Heart left ventricle (tissue), 16 donors: ENCODE measurements at regions not wholly inside any gene's neighbourhood (a gene's known extent, or its start where the extent isn't known, plus 50 kb on each side); places are given as distances from the start of the nearest gene placed in this dataset.

Experiments
- ATAC-seq, 4 donors: fragments of 200-7000 bp; cut with Tn5 transposase; one replicate each; pipeline ENCODE4 v1.9.1; 2020 to 2022; ENCODE audit warnings: moderate library complexity in 4 of 4, mild to moderate bottlenecking in 3 of 4, moderate number of reproducible peaks in 1 of 4
- DNase-seq, 5 donors: peaks; one replicate each; pipeline ENCODE4 v3.0.0-alpha.2; 2020
- H3K27ac ChIP-seq, 12 donors: fragments of 200-600 bp; sonication (generic) in 4 of 12; one replicate each; pipeline versions ENCODE4 v1.5.0 to v1.8.0; 2016 to 2022; ENCODE audit warnings: mild to moderate bottlenecking in 2 of 12
- H3K27me3 ChIP-seq, 9 donors: fragments of 200-600 bp; sonication (generic) in 2 of 9; one replicate each; pipeline versions ENCODE4 v1.5.1 to v1.8.0; 2016 to 2022; ENCODE audit warnings: mild to moderate bottlenecking in 3 of 9
- H3K36me3 ChIP-seq, 9 donors: fragments of 200-600 bp; sonication (generic) in 2 of 9; one replicate each; pipeline versions ENCODE4 v1.5.0 to v1.8.0; 2018 to 2022; ENCODE audit warnings: mild to moderate bottlenecking in 2 of 9
- H3K4me1 ChIP-seq, 12 donors: fragments of 200-600 bp; sonication (generic) in 4 of 12; one replicate each; pipeline versions ENCODE4 v1.5.0 to v1.8.0; 2016 to 2022; ENCODE audit warnings: mild to moderate bottlenecking in 3 of 12
- H3K4me3 ChIP-seq, 12 donors: fragments of 200-600 bp; sonication (generic) in 4 of 12; one replicate each; pipeline versions ENCODE4 v1.5.0 to v1.8.0; 2017 to 2022; ENCODE audit warnings: mild to moderate bottlenecking in 9 of 12, moderate library complexity in 4 of 12
- H3K9me3 ChIP-seq, 12 donors: fragments of 200-600 bp; sonication (generic) in 4 of 12; one replicate each; pipeline versions ENCODE4 v1.5.0 to v1.8.0; 2016 to 2022; ENCODE audit warnings: mild to moderate bottlenecking in 1 of 12
- POLR2A ChIP-seq, 2 donors: fragments of 450-650 bp; IDR thresholded peaks; one replicate each; pipeline ENCODE4 v1.6.1; 2017; ENCODE audit warnings: antibody characterized with exemption in 2 of 2, mild to moderate bottlenecking in 2 of 2, moderate library complexity in 2 of 2
- WGBS, 4 donors: extraction: QIAGEN DNeasy Blood & Tissue Kit in 2 of 4; methylation state at CpG; one replicate each; pipeline versions ENCODE4 v1.1.5 to v1.1.7; 2013 to 2018; 5-methylcytosine and 5-hydroxymethylcytosine counted together
- intact Hi-C, 10 donors: fragments of 100-400 bp; cut with DNase I; formaldehyde crosslinking; loops; one replicate each; pipeline versions ENCODE4 v1.11.1 to v1.14.2; 2022
- TF ChIP-seq, protein P1 (sequence below), 12 donors: fragments of 200-600 bp; sonication (generic) in 4 of 12; IDR thresholded peaks; one replicate each; pipeline versions ENCODE4 v1.5.0 to v1.8.0; 2018 to 2022; ENCODE audit warnings: antibody characterized with exemption in 12 of 12, mild to moderate bottlenecking in 5 of 12
- donor health status: ischemic (EF 13 %, LVEDD 7.1; RV severe dilation, severe dysfunction).
- donor health status: healthy with polysubstance abuse.
- donor health status: DM: no; HTN: yes; CAD: no.
- donor health status: DM: no; HTN: no; CAD: no.
- donor health status: ischemic (EF 25% LVEDD 6.9; RV normal size, moderate dysfunction).
- donor health status: ischemic (EF 25% LVEDD 5.7; RV mildly dilated, moderate dysfunction).
- donor health status: healthy.
- donor health status: DM: yes; HTN: yes; CAD: no.
- donor health status: ischemic (EF 35%, LVEDD 5.7; RV mildly dilated, moderate dysfunction).
- donor health status: nonischemic (EF 11% LVEDD 7.7; RV severe dilation, severe dysfunction).
- donor health status: DM: yes; HTN: yes; CAD: no.
- donor health status: PGD.
- donor health status: ischemic (EF 29% LVEDD 5.4; RV normal size, mild dysfunction).
- donor health status: nonischemic (EF 23%, LVEDD 6.1; RV moderate dilation, normal function).

DNA sequence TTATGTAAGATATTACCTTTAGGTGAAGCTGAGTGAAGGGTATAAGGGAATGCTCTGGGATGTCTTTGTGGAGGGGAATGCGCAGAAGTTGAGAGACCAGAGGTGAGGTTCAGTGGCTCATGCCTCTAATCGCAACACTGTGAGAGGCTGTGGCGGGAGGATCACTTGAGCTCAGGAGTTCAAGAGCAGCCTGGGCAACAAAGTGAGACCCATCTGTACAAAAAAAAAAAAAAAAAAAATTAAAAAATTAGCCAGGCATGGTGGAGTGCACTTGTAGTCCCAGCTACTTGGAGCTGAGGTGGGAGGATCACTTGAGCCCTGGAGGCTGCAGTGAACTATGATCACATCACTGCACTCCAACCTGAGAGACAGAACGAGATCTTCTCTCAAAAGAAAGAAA lies 57.3 kb upstream of the SP3 start:
- Histone ChIP-seq H3K27ac (peak overlapping the region in 6 of 12 donors; percentile 72 to 90 (median 87)), H3K9me3 (no peaks in the 10 kb centered on the region), H3K4me1 (peaks cover 5 to 63% (median 35%) of the 10 kb centered on the region in 12 donors), H3K4me3 (no peak overlapping the region), H3K36me3 (no peaks in the 10 kb centered on the region), H3K27me3 (no peaks in the 10 kb centered on the region)
- WGBS, 4 donors, result 69 to 95% (median 89%) methylated on average over 4 of the region's 4 CpGs
- intact Hi-C loops, result no loop called here
- DNase-seq (no peak), ATAC-seq (no peak)
- TF ChIP-seq, protein P1, sequence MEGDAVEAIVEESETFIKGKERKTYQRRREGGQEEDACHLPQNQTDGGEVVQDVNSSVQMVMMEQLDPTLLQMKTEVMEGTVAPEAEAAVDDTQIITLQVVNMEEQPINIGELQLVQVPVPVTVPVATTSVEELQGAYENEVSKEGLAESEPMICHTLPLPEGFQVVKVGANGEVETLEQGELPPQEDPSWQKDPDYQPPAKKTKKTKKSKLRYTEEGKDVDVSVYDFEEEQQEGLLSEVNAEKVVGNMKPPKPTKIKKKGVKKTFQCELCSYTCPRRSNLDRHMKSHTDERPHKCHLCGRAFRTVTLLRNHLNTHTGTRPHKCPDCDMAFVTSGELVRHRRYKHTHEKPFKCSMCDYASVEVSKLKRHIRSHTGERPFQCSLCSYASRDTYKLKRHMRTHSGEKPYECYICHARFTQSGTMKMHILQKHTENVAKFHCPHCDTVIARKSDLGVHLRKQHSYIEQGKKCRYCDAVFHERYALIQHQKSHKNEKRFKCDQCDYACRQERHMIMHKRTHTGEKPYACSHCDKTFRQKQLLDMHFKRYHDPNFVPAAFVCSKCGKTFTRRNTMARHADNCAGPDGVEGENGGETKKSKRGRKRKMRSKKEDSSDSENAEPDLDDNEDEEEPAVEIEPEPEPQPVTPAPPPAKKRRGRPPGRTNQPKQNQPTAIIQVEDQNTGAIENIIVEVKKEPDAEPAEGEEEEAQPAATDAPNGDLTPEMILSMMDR (IDR thresholded peaks at IDR 0.05), result no peak
- no peak for TF ChIP-seq POLR2A (IDR thresholded peaks at IDR 0.05)

DNA sequence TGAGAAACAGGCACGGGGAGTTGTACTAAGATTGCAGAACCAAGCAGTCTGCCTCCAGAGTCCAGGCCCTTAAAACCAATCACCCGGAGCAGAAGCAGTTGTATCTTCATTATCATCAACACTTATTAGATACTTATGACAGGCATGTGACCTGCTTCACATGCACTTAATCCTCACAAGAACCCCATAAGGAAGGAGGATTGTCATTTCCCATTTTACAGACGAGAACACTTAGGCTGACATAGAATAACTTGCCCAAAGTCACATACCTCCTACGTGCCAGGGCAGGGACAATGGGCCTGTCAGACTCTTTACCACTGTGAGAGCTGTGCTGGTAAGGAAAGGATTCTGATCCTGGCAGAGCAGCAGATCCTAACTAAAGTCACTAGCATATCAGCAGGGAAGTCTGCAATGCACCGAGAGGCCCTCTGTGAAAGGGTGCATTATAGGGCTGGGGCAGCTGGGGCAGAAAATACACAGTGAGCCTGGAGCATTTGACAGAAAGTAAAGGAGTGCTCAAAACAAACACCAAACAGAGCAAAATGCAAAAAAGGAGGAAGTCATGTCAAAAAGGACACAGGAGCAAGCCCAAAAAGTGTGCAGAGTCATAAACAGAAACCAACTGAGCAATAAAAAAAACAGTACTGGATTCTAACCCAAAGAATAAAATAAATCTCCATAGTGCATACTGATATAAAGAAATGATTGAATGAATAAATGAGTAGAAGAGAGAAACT lies 55.9 kb upstream of the SP3 start:
- WGBS, 4 donors, result 49 to 71% (median 64%) methylated on average over 5 of the region's 5 CpGs
- Histone ChIP-seq H3K27ac (peak overlapping the region in 4 of 12 donors; percentile 3 to 72 (median 19)), H3K4me1 (peaks cover 5 to 53% (median 32%) of the 10 kb centered on the region in 12 donors), H3K4me3 (no peak overlapping the region), H3K36me3 (no peaks in the 10 kb centered on the region), H3K9me3 (no peaks in the 10 kb centered on the region), H3K27me3 (no peaks in the 10 kb centered on the region)
- TF ChIP-seq POLR2A (IDR thresholded peaks at IDR 0.05), result no peak
- TF ChIP-seq, protein P1 (IDR thresholded peaks at IDR 0.05), result no peak
- DNase-seq (no peak), ATAC-seq (no peak)
- intact Hi-C loops, result no loop called here

DNA sequence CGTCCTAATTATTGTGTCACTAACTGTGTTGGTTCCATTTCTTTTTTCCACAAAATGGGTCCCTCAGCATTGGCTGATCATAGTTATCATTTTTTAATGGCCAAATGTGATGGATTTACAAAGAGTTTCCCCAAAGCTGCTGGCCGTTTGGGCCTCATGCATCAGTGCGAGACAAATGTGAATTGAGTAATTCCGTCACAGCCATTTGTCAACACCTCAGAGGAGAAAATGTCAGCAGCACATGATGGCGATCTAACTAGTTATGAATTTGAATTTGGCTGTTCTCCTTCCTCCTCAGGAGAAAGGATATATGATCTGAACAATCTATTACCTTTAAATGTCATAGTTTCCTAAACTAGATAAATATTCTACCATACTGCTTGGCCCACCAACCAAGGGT lies 54.9 kb upstream of the SP3 start:
- 70 to 73% (median 71%) methylated on average over 5 of the region's 5 CpGs for WGBS, 4 donors
- H3K36me3 ChIP-seq, result no peaks in the 10 kb centered on the region
- intact Hi-C loops, result no loop called here
- no peak for TF ChIP-seq POLR2A (IDR thresholded peaks at IDR 0.05)
- TF ChIP-seq, protein P1 (IDR thresholded peaks at IDR 0.05), result no peak
- H3K4me1 ChIP-seq, result peaks cover 5 to 45% (median 24%) of the 10 kb centered on the region in 12 donors
- ATAC-seq, result no peak
- no peaks in the 10 kb centered on the region for H3K9me3 ChIP-seq
- H3K4me3 ChIP-seq, result no peak overlapping the region
- H3K27me3 ChIP-seq, result no peaks in the 10 kb centered on the region
- DNase-seq, result no peak
- no peak overlapping the region for H3K27ac ChIP-seq

DNA sequence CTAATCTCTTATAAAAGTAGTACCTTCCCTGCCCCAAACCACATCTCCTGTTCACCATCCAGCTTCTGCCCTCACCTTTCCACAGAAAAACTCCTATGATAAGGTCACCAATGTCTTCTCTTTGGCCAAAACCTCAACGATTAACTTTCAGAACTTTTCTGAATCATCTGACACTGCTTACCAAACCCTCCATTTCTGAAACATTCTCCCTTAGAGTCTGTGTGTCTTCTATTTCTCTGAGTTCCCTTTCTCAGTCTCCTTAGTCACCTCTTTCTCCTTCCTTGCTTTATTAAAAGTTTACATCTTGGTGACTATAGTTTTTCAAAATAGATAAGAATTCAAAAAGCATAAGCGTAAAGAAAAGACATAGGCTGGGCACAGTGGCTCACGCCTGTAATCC lies 51.3 kb upstream of the SP3 start:
- Histone ChIP-seq H3K4me1 (peaks cover 0 to 48% (median 23%) of the 10 kb centered on the region in 12 donors), H3K27ac (no peak overlapping the region), H3K36me3 (no peaks in the 10 kb centered on the region), H3K27me3 (no peaks in the 10 kb centered on the region), H3K9me3 (no peaks in the 10 kb centered on the region), H3K4me3 (no peak overlapping the region)
- DNase-seq (no peak), ATAC-seq (no peak)
- WGBS, 4 donors, result 91 to 98% (median 96%) methylated on average over 3 of the region's 3 CpGs
- no peak for TF ChIP-seq POLR2A (IDR thresholded peaks at IDR 0.05)
- TF ChIP-seq, protein P1 (IDR thresholded peaks at IDR 0.05), result no peak
- intact Hi-C loops, result no loop called here
